HepG2 (cell line): ENCODE measurements at regions not wholly inside any gene's neighbourhood (a gene's known extent, or its start where the extent isn't known, plus 50 kb on each side); places are given as distances from the start of the nearest gene placed in this dataset.

ENCODE experiments used
- ATAC-seq: fragments of 200-7000 bp; cut with Tn5 transposase; 3 replicates; pipeline ENCODE4 v1.9.1; 2020; ENCODE audit warnings: mild to moderate bottlenecking, moderate library complexity
- BruUV-seq: library from RNA; stranded (reverse); fragments of 400-500 nt; replicated peaks from 2 replicates; lab custom pipeline; 2021; lab: Mats Ljungman, UMichigan
- CTCF ChIA-PET: fragments of 300-600 bp; formaldehyde crosslinking; extraction: SDS; loops from one replicate; lab custom pipeline; 2021; ENCODE audit warnings: low total read pairs, inconsistent platforms, low intra/inter-chr PET ratio; lab: Yijun Ruan, JAX
- POLR2A ChIA-PET: fragments of 350-600 bp; sonication (Branson Sonifier 250); formaldehyde crosslinking; loops from one replicate; lab custom pipeline; 2020; ENCODE audit warnings: antibody characterized with exemption, inconsistent platforms; lab: Yijun Ruan, JAX
- DNase-seq: peaks from one replicate; pipeline ENCODE4 v3.0.0-alpha.2; 2015; ENCODE audit warnings: low spot score
- FAIRE-seq: peaks from 3 replicates; lab custom pipeline; 2011; peaks lifted over from hg19 to GRCh38; lab: Jason Lieb, UNC
- H2AFZ ChIP-seq: one replicate; pipeline ENCODE4 v1.6.1; 2011; ENCODE audit warnings: low read length, inconsistent platforms
- H3K27ac ChIP-seq: fragments of 300-600 bp; 3 replicates; pipeline ENCODE4 v1.8.0; 2011; ENCODE audit warnings: mixed run types, mild to moderate bottlenecking, mixed read lengths, low read length, inconsistent platforms; ENCODE audit not compliant: insufficient read depth; ENCODE audit errors: extremely low read length
- H3K27me3 ChIP-seq, 2 experiments: fragments of 200-600 bp in 1 of 2; 2 replicates in 1 of 2; 3 replicates in 1 of 2; pipeline versions ENCODE4 v1.6.0 to v1.8.0; 2011; ENCODE audit warnings: low read length in 2 of 2, mild to moderate bottlenecking in 2 of 2, moderate library complexity in 2 of 2, inconsistent platforms in 1 of 2; ENCODE audit not compliant: insufficient read depth in 2 of 2, control insufficient read depth in 1 of 2
- H3K36me3 ChIP-seq, 2 experiments: fragments of 200-600 bp in 1 of 2; replicated peaks in 1 of 2; 2 replicates in 1 of 2; 3 replicates in 1 of 2; pipeline versions ENCODE4 v1.5.1 to v1.8.0; 2011; ENCODE audit warnings: low read length in 2 of 2, inconsistent platforms in 1 of 2; ENCODE audit not compliant: insufficient read depth in 2 of 2, control insufficient read depth in 1 of 2
- H3K4me1 ChIP-seq: 2 replicates; pipeline ENCODE4 v1.5.1; 2012; ENCODE audit warnings: low read length, inconsistent platforms; ENCODE audit not compliant: insufficient read depth
- H3K4me2 ChIP-seq: 2 replicates; pipeline ENCODE4 v1.6.0; 2011; ENCODE audit warnings: low read depth, low read length, inconsistent platforms
- H3K4me3 ChIP-seq, 3 experiments: fragments of 200-600 bp in 1 of 3; sonication (generic), shearing (Covaris generic) in 1 of 3; replicated peaks in 1 of 3; 2 replicates each; pipeline ENCODE4 v1.5.1; 2011 to 2016; ENCODE audit warnings: low read length in 3 of 3, inconsistent platforms in 2 of 3, low read depth in 2 of 3, mild to moderate bottlenecking in 2 of 3, control low read depth in 1 of 3, mixed read lengths in 1 of 3; ENCODE audit not compliant: insufficient read depth in 1 of 3
- H3K79me2 ChIP-seq: one replicate; pipeline ENCODE4 v1.6.1; 2011; ENCODE audit warnings: low read length, inconsistent platforms; ENCODE audit not compliant: insufficient read depth
- H3K9ac ChIP-seq: 2 replicates; pipeline ENCODE4 v1.6.0; 2011; ENCODE audit warnings: mild to moderate bottlenecking, low read depth, low read length, inconsistent platforms; ENCODE audit not compliant: insufficient read depth
- H3K9me3 ChIP-seq: 2 replicates; pipeline ENCODE4 v1.5.1; 2012; ENCODE audit warnings: mild to moderate bottlenecking, low read length
- H4K20me1 ChIP-seq: 2 replicates; pipeline ENCODE4 v1.6.0; 2011; ENCODE audit warnings: inconsistent platforms, mild to moderate bottlenecking, low read length, moderate library complexity; ENCODE audit not compliant: insufficient read depth
- FOXJ3 ChIP-seq: sonication (generic); formaldehyde crosslinking; IDR thresholded peaks from 2 replicates; pipeline ENCODE4 v1.4.0; 2020; ENCODE audit warnings: missing genetic modification reagents, mild to moderate bottlenecking, borderline replicate concordance
- IKZF4 ChIP-seq: sonication (generic); formaldehyde crosslinking; IDR thresholded peaks from 2 replicates; pipeline ENCODE4 v1.5.1; 2020; ENCODE audit warnings: borderline replicate concordance, mild to moderate bottlenecking, low read depth, missing genetic modification reagents; ENCODE audit errors: not compliant biosample characterization
- KLF12 ChIP-seq: sonication (generic); formaldehyde crosslinking; IDR thresholded peaks from 2 replicates; pipeline ENCODE4 v1.4.0; 2020; ENCODE audit warnings: missing genetic modification reagents, borderline replicate concordance
- ZBTB34 ChIP-seq: sonication (generic); formaldehyde crosslinking; IDR thresholded peaks from 2 replicates; pipeline ENCODE4 v1.8.0; 2022; ENCODE audit warnings: mild to moderate bottlenecking, missing genetic modification reagents
- ZNF75D ChIP-seq: sonication (generic); formaldehyde crosslinking; IDR thresholded peaks from 2 replicates; pipeline ENCODE4 v1.8.1; 2023; ENCODE audit warnings: missing genetic modification reagents, mild to moderate bottlenecking, borderline replicate concordance
- ZNF782 ChIP-seq: sonication (generic); formaldehyde crosslinking; IDR thresholded peaks from 2 replicates; pipeline ENCODE4 v1.4.0; 2020; ENCODE audit warnings: missing genetic modification reagents, mild to moderate bottlenecking, borderline replicate concordance
- WGBS: methylation state at CpG from one replicate; pipeline ENCODE4 v1.1.6; 2017; ENCODE audit warnings: low lambda C conversion rate; 5-methylcytosine and 5-hydroxymethylcytosine counted together
- in situ Hi-C: cut with HindIII; loops from 2 replicates; pipeline ENCODE4 v1.10.0; 2017; ENCODE audit warnings: low pct_unique_long_range_greater_than_20kb; ENCODE audit not compliant: extremely low pct_ligation_motif_present
- intact Hi-C: fragments of 100-400 bp; cut with micrococcal nuclease; formaldehyde crosslinking; loops from one replicate; pipeline ENCODE4 v1.10.0; 2022; ENCODE audit not compliant: unreplicated experiment
- TF ChIP-seq, protein P1 (sequence below): sonication (generic); formaldehyde crosslinking; IDR thresholded peaks from 2 replicates; pipeline ENCODE4 v1.9.0; 2021; ENCODE audit warnings: missing genetic modification reagents, mild to moderate bottlenecking, borderline replicate concordance

DNA sequence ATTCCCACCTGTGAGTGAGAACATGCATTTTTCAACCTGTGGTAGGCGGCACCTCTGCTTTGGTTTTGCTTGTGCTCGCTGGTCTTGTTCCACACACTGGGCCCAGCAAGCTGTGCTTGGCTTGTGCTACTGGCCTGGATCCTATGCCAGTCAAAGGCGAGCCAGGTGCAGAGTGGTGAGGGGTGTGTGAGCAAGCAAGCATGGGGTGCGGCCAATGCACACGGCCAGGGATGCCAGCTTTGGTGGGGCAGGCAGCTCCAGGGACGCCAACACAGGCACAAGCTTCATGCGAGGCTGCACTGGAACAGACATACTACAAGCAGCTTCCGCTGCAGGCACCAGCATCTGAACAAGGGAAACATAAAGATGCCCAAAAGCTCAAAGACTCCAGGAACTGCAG lies 654.9 kb upstream of the EYS start:
- Histone ChIP-seq H3K4me1 (no peaks in the 10 kb centered on the region), H4K20me1 (no peaks in the 10 kb centered on the region), H3K9ac (no peak overlapping the region), H3K79me2 (no peaks in the 10 kb centered on the region), H3K27ac (no peak overlapping the region), H3K27me3 (no peaks in the 10 kb centered on the region), H3K36me3 (no peaks in the 10 kb centered on the region), H3K4me3 (no peak overlapping the region), H2AFZ (no peak overlapping the region), H3K9me3 (no peaks in the 10 kb centered on the region), H3K4me2 (no peak overlapping the region)
- 37% methylated on average over 8 of the region's 8 CpGs for WGBS
- no TSS peak for BruUV-seq
- CTCF ChIA-PET = no interaction called here
- ATAC-seq = no peak; the same call in 1 of the 3 replicates
- intact Hi-C loops (no loop called here), in situ Hi-C loops (no loop called here)
- POLR2A ChIA-PET = no interaction called here
- TF ChIP-seq KLF12 (CRISPR knock-in tag) (no peak), FOXJ3 (CRISPR knock-in tag) (no peak), ZBTB34 (CRISPR knock-in tag) (no peak), IKZF4 (CRISPR knock-in tag) (no peak), ZNF782 (no peak)
- TF ChIP-seq, protein P1, sequence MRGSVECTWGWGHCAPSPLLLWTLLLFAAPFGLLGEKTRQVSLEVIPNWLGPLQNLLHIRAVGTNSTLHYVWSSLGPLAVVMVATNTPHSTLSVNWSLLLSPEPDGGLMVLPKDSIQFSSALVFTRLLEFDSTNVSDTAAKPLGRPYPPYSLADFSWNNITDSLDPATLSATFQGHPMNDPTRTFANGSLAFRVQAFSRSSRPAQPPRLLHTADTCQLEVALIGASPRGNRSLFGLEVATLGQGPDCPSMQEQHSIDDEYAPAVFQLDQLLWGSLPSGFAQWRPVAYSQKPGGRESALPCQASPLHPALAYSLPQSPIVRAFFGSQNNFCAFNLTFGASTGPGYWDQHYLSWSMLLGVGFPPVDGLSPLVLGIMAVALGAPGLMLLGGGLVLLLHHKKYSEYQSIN (CRISPR knock-in tag) = no peak
- no peak for DNase-seq
- no peak for FAIRE-seq

GRCh38 chr6:66357781-66358180 lies 650.8 kb upstream of the EYS start:
- H3K4me2 ChIP-seq = no peak overlapping the region
- H3K27me3 ChIP-seq = no peaks in the 10 kb centered on the region
- no peak overlapping the region for H3K4me3 ChIP-seq
- no peak overlapping the region for H3K27ac ChIP-seq
- intact Hi-C loops = no loop called here
- no peaks in the 10 kb centered on the region for H3K9me3 ChIP-seq
- in situ Hi-C loops = no loop called here
- POLR2A ChIA-PET = no interaction called here
- CTCF ChIA-PET = no interaction called here
- ATAC-seq (no peak), DNase-seq (no peak), FAIRE-seq (no peak)
- H3K4me1 ChIP-seq = no peaks in the 10 kb centered on the region
- no peaks in the 10 kb centered on the region for H4K20me1 ChIP-seq
- TF ChIP-seq ZNF75D (CRISPR knock-in tag) = no peak
- no peak overlapping the region for H3K9ac ChIP-seq
- no TSS peak for BruUV-seq
- no peaks in the 10 kb centered on the region for H3K79me2 ChIP-seq
- no peaks in the 10 kb centered on the region for H3K36me3 ChIP-seq
- H2AFZ ChIP-seq = no peak overlapping the region
